IMR-90 (cell line): ENCODE measurements at regions not wholly inside any gene's neighbourhood (a gene's known extent, or its start where the extent isn't known, plus 50 kb on each side); places are given as distances from the start of the nearest gene placed in this dataset.

Experiments used
- ATAC-seq: fragments of 200-7000 bp; cut with Tn5 transposase; 2 replicates; pipeline ENCODE4 v1.9.1; 2020; ENCODE audit warnings: low read depth, mild to moderate bottlenecking, moderate library complexity
- BruUV-seq: library from RNA; stranded (reverse); fragments of 400-500 nt; replicated peaks from 2 replicates; lab custom pipeline; 2021; lab: Mats Ljungman, UMichigan
- CTCF ChIA-PET: fragments of 300-600 bp; formaldehyde crosslinking; extraction: SDS; loops from one replicate; lab custom pipeline; 2021; ENCODE audit warnings: antibody characterized with exemption; lab: Yijun Ruan, JAX
- POLR2A ChIA-PET: fragments of 300-600 bp; sonication (Branson Sonifier 250); formaldehyde crosslinking; loops from one replicate; lab custom pipeline; 2022; ENCODE audit warnings: antibody characterized with exemption; ENCODE audit not compliant: unreplicated experiment; lab: Charles Lee
- DNase-seq: peaks from one replicate; pipeline ENCODE4 v3.0.0; 2013
- H2AFZ ChIP-seq: replicated peaks from 2 replicates; pipeline ENCODE3; 2013; ENCODE audit warnings: low read length, mild to moderate bottlenecking; ENCODE audit not compliant: poor library complexity
- H2AK5ac ChIP-seq: 2 replicates; pipeline ENCODE4 v1.6.1; 2013; ENCODE audit warnings: low read depth, low read length, inconsistent platforms
- H2AK9ac ChIP-seq: replicated peaks from 2 replicates; pipeline ENCODE3; 2013; ENCODE audit warnings: mild to moderate bottlenecking, low read depth, low read length, moderate library complexity; ENCODE audit not compliant: poor library complexity
- H2BK120ac ChIP-seq: 2 replicates; pipeline ENCODE4 v1.6.1; 2013; ENCODE audit warnings: low read depth, low read length, inconsistent platforms
- H2BK15ac ChIP-seq: 3 replicates; pipeline ENCODE4 v1.6.1; 2013; ENCODE audit warnings: low read depth, low read length, inconsistent platforms
- H2BK20ac ChIP-seq: 2 replicates; pipeline ENCODE4 v1.6.1; 2013; ENCODE audit warnings: low read depth, mild to moderate bottlenecking, inconsistent platforms, low read length, moderate library complexity
- H2BK5ac ChIP-seq: 2 replicates; pipeline ENCODE4 v1.6.1; 2013; ENCODE audit warnings: mild to moderate bottlenecking, low read depth, low read length, inconsistent platforms; ENCODE audit not compliant: poor library complexity, severe bottlenecking
- H3K14ac ChIP-seq: replicated peaks from 2 replicates; pipeline ENCODE4 v1.6.1; 2013; ENCODE audit warnings: low read depth, low read length, inconsistent platforms
- H3K18ac ChIP-seq: 2 replicates; pipeline ENCODE4 v1.6.1; 2013; ENCODE audit warnings: low read depth, low read length, control low read depth
- H3K23ac ChIP-seq: 2 replicates; pipeline ENCODE4 v1.6.1; 2013; ENCODE audit warnings: low read depth, low read length, inconsistent platforms
- H3K27ac ChIP-seq: 2 replicates; pipeline ENCODE4 v1.5.1; 2013; ENCODE audit warnings: mild to moderate bottlenecking, control low read depth, low read length; ENCODE audit not compliant: insufficient read depth
- H3K27me3 ChIP-seq: 2 replicates; pipeline ENCODE4 v1.6.1; 2013; ENCODE audit warnings: low read length; ENCODE audit not compliant: control insufficient read depth, insufficient read depth
- H3K36me3 ChIP-seq: 2 replicates; pipeline ENCODE4 v1.6.1; 2013; ENCODE audit warnings: low read length, mixed read lengths; ENCODE audit not compliant: control insufficient read depth, insufficient read depth
- H3K4ac ChIP-seq: 2 replicates; pipeline ENCODE4 v1.6.1; 2013; ENCODE audit warnings: low read depth, low read length, inconsistent platforms
- H3K4me1 ChIP-seq: 2 replicates; pipeline ENCODE4 v1.6.1; 2013; ENCODE audit warnings: low read length, mixed read lengths; ENCODE audit not compliant: control insufficient read depth, insufficient read depth
- H3K4me2 ChIP-seq: 2 replicates; pipeline ENCODE4 v1.6.1; 2013; ENCODE audit warnings: low read depth, mild to moderate bottlenecking, control low read depth, low read length, moderate library complexity
- H3K4me3 ChIP-seq: 2 replicates; pipeline ENCODE4 v1.5.1; 2013; ENCODE audit warnings: low read depth, mild to moderate bottlenecking, control low read depth, low read length, moderate library complexity; ENCODE audit not compliant: insufficient read depth
- H3K56ac ChIP-seq: 2 replicates; pipeline ENCODE4 v1.6.1; 2013; ENCODE audit warnings: low read length, inconsistent platforms; ENCODE audit not compliant: insufficient read depth; ENCODE audit errors: extremely low read depth
- H3K79me1 ChIP-seq, 2 experiments: 2 replicates each; pipeline ENCODE4 v1.6.1; 2013; ENCODE audit warnings: low read length in 2 of 2, inconsistent platforms in 1 of 2, low read depth in 1 of 2
- H3K9ac ChIP-seq: 2 replicates; pipeline ENCODE4 v1.6.1; 2013; ENCODE audit warnings: low read depth, low read length, control low read depth
- H3K9me1 ChIP-seq: 2 replicates; pipeline ENCODE4 v1.6.1; 2013; ENCODE audit warnings: low read length, inconsistent platforms; ENCODE audit not compliant: insufficient read depth
- H3K9me3 ChIP-seq: 2 replicates; pipeline ENCODE4 v1.6.1; 2013; ENCODE audit warnings: low read length; ENCODE audit not compliant: control insufficient read depth, insufficient read depth
- H4K20me1 ChIP-seq: 2 replicates; pipeline ENCODE4 v1.6.1; 2013; ENCODE audit warnings: low read length, inconsistent platforms; ENCODE audit not compliant: insufficient read depth
- H4K5ac ChIP-seq: 2 replicates; pipeline ENCODE4 v1.6.1; 2013; ENCODE audit warnings: mild to moderate bottlenecking, low read depth, low read length, control low read depth
- H4K8ac ChIP-seq, 2 experiments: 2 replicates each; pipeline ENCODE4 v1.6.1; 2013; ENCODE audit warnings: low read depth in 2 of 2, low read length in 2 of 2, control low read depth in 1 of 2, inconsistent platforms in 1 of 2
- H4K91ac ChIP-seq: 2 replicates; pipeline ENCODE4 v1.6.1; 2013; ENCODE audit warnings: low read depth, low read length, inconsistent platforms; ENCODE audit not compliant: insufficient read depth
- CEBPB ChIP-seq: IDR thresholded peaks from 2 replicates; pipeline ENCODE4 v1.6.1; 2012; ENCODE audit warnings: low read depth, low read length, improper control_type of control experiment
- MXI1 ChIP-seq: IDR thresholded peaks from 2 replicates; pipeline ENCODE4 v1.6.1; 2012; ENCODE audit warnings: low read depth, mild to moderate bottlenecking, low read length, moderate library complexity, borderline replicate concordance
- WGBS, 2 experiments: methylation state at CpG; one replicate each; pipeline versions ENCODE4 v1.1.5 to v1.1.7; 2013; ENCODE audit warnings: missing lambda C conversion rate in 2 of 2; ENCODE audit not compliant: insufficient read length in 1 of 2; ENCODE audit errors: extremely low coverage in 2 of 2; 5-methylcytosine and 5-hydroxymethylcytosine counted together
- dilution Hi-C: fragments of 300-500 bp; cut with HindIII; formaldehyde crosslinking; loops from one replicate; pipeline ENCODE4 v1.14.3; 2018; ENCODE audit warnings: low sequenced_read_pairs; ENCODE audit not compliant: unreplicated experiment
- in situ Hi-C: fragments of 300-500 bp; cut with MboI; formaldehyde crosslinking; loops from 3 replicates; pipeline ENCODE4 v1.14.3; 2019; ENCODE audit warnings: low sequenced_read_pairs, inconsistent platforms, mixed read lengths
- intact Hi-C: fragments of 100-400 bp; cut with micrococcal nuclease; formaldehyde crosslinking; loops from 2 replicates; pipeline ENCODE4 v1.10.0; 2022

DNA sequence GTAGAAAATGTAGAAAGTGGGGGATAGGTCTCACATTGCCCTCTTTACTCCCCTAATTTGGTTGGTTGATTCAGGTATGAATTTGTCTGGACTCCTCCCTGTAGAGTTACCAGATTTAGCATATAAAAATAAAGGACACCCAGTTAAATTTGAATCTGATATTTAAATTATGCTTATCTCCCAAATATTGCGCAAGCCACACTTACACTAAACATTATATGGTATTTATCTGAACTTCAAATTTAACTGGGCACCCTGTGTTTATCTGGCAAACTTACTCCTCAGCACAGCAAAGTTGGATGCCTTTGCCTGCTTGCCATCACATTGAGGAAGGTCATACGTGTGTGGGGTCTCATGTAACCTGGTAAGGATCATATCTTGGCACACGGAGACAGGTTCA is 882.4 kb upstream of the FAM98A start:
- no peak for TF ChIP-seq MXI1
- peak; percentile 63 for TF ChIP-seq CEBPB
- no peak overlapping the region for H3K4me2 ChIP-seq
- no peak overlapping the region for H3K14ac ChIP-seq
- H3K9me3 ChIP-seq: peaks cover 8% of the 10 kb centered on the region
- no peak overlapping the region for H4K5ac ChIP-seq
- no peak overlapping the region for H3K56ac ChIP-seq
- no peak for DNase-seq
- H3K9ac ChIP-seq: no peak overlapping the region
- no peaks in the 10 kb centered on the region for H3K9me1 ChIP-seq
- intact Hi-C loops (no loop called here), dilution Hi-C loops (no loop called here), in situ Hi-C loops (no loop called here)
- ATAC-seq: no peak
- H3K27ac ChIP-seq: no peak overlapping the region
- no TSS peak for BruUV-seq
- H3K4ac ChIP-seq: no peak overlapping the region
- no CpG with 5 or more reads among the region's 3 CpGs for WGBS, 2 experiments
- no peaks in the 10 kb centered on the region for H3K79me1 ChIP-seq
- H2AK9ac ChIP-seq: no peak overlapping the region
- H3K18ac ChIP-seq: no peak overlapping the region
- no peaks in the 10 kb centered on the region for H3K4me1 ChIP-seq
- no peak overlapping the region for H2BK5ac ChIP-seq
- no peaks in the 10 kb centered on the region for H4K20me1 ChIP-seq
- H3K36me3 ChIP-seq: no peaks in the 10 kb centered on the region
- no peak overlapping the region for H4K91ac ChIP-seq
- ChIA-PET POLR2A (no interaction called here), CTCF (no interaction called here)
- no peak overlapping the region for H2BK20ac ChIP-seq
- H3K27me3 ChIP-seq: no peaks in the 10 kb centered on the region
- no peak overlapping the region for H4K8ac ChIP-seq
- no peak overlapping the region for H3K4me3 ChIP-seq
- H2BK120ac ChIP-seq: no peak overlapping the region
- no peak overlapping the region for H2AFZ ChIP-seq
- no peak overlapping the region for H3K23ac ChIP-seq
- no peak overlapping the region for H2AK5ac ChIP-seq
- no peak overlapping the region for H2BK15ac ChIP-seq
